C4-2B (cell line): ENCODE measurements at regions not wholly inside any gene's neighbourhood (a gene's known extent, or its start where the extent isn't known, plus 50 kb on each side); places are given as distances from the start of the nearest gene placed in this dataset.

ENCODE experiments used
- ZFX ChIP-seq: fragments of 450-650 bp; IDR thresholded peaks from 2 replicates; pipeline ENCODE4 v1.6.1; 2017
- TF ChIP-seq, protein P1 (sequence below): fragments of 450-650 bp; conservative IDR thresholded peaks from 2 replicates; pipeline ENCODE4 v1.5.1; 2017; ENCODE audit warnings: mild to moderate bottlenecking

- TF ChIP-seq, protein P1, sequence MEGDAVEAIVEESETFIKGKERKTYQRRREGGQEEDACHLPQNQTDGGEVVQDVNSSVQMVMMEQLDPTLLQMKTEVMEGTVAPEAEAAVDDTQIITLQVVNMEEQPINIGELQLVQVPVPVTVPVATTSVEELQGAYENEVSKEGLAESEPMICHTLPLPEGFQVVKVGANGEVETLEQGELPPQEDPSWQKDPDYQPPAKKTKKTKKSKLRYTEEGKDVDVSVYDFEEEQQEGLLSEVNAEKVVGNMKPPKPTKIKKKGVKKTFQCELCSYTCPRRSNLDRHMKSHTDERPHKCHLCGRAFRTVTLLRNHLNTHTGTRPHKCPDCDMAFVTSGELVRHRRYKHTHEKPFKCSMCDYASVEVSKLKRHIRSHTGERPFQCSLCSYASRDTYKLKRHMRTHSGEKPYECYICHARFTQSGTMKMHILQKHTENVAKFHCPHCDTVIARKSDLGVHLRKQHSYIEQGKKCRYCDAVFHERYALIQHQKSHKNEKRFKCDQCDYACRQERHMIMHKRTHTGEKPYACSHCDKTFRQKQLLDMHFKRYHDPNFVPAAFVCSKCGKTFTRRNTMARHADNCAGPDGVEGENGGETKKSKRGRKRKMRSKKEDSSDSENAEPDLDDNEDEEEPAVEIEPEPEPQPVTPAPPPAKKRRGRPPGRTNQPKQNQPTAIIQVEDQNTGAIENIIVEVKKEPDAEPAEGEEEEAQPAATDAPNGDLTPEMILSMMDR = no peak
- TF ChIP-seq ZFX = no peak
Observed at GRCh38 chr4:34158878-34159277, 2085.4 kb downstream of the ARAP2 start.
